Neural progenitor cell (in vitro differentiated cells): ENCODE measurements at regions not wholly inside any gene's neighbourhood (a gene's known extent, or its start where the extent isn't known, plus 50 kb on each side); places are given as distances from the start of the nearest gene placed in this dataset.

Experiments used
- EZH2 ChIP-seq: fragments of 200-600 bp; sonication (generic); IDR thresholded peaks from 2 replicates; pipeline ENCODE4 v1.6.1; 2017; ENCODE audit warnings: antibody characterized with exemption, mild to moderate bottlenecking, moderate library complexity
- EZH2phosphoT487 ChIP-seq: fragments of 200-600 bp; sonication (generic); IDR thresholded peaks from 2 replicates; pipeline ENCODE4 v1.6.1; 2017; ENCODE audit warnings: antibody characterized with exemption
- TF ChIP-seq, protein P1 (sequence below): fragments of 200-600 bp; sonication (generic); IDR thresholded peaks from 2 replicates; pipeline ENCODE4 v1.5.1; 2017; ENCODE audit warnings: antibody characterized with exemption, mild to moderate bottlenecking

DNA sequence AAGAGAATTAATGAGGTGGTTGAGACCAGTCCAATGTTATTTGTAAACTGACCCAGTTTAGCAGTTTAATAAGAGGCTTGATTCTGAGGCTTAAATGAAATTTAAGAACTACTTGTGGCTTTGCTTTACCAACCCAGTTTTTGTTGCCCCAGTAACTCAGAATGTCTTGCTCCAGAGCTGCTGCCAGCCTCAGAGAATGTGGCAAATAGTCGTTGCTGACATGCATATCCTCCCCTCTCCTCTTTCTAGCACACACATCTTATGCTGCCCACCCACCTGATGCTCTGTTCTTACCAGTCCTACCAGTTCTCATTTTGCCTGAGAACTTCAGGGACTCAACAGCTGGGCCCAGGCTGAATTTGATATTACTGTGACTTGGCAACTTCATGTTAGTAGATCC, 92.4 kb upstream of the TSC22D2 start:
- TF ChIP-seq, protein P1, sequence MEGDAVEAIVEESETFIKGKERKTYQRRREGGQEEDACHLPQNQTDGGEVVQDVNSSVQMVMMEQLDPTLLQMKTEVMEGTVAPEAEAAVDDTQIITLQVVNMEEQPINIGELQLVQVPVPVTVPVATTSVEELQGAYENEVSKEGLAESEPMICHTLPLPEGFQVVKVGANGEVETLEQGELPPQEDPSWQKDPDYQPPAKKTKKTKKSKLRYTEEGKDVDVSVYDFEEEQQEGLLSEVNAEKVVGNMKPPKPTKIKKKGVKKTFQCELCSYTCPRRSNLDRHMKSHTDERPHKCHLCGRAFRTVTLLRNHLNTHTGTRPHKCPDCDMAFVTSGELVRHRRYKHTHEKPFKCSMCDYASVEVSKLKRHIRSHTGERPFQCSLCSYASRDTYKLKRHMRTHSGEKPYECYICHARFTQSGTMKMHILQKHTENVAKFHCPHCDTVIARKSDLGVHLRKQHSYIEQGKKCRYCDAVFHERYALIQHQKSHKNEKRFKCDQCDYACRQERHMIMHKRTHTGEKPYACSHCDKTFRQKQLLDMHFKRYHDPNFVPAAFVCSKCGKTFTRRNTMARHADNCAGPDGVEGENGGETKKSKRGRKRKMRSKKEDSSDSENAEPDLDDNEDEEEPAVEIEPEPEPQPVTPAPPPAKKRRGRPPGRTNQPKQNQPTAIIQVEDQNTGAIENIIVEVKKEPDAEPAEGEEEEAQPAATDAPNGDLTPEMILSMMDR, result no peak
- TF ChIP-seq EZH2 (no peak), EZH2phosphoT487 (no peak)
